ENCODE measurements at regions not wholly inside any gene's neighbourhood (a gene's known extent, or its start where the extent isn't known, plus 50 kb on each side); places are given as distances from the start of the nearest gene placed in this dataset.

DNA sequence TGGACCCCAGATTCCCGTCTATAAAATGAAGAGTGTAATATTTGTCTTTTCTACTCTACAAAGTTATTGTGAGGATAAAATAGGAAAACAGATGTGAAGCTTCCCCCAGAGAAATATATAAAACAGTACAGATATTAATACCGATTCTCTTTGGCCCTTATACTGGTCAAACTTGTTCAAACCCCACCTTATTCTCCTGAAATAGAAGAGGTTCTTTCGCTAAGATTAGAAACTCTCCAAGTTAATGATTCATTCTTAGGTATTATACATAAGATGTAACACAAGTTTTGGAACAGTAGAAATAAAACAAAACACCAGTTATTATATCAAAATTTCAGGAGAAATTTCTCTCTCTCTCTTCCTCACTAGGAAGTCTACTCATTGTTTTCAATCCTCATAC is 852.4 kb upstream of the ADAMTS5 start:
- TF ChIP-seq, protein P1, sequence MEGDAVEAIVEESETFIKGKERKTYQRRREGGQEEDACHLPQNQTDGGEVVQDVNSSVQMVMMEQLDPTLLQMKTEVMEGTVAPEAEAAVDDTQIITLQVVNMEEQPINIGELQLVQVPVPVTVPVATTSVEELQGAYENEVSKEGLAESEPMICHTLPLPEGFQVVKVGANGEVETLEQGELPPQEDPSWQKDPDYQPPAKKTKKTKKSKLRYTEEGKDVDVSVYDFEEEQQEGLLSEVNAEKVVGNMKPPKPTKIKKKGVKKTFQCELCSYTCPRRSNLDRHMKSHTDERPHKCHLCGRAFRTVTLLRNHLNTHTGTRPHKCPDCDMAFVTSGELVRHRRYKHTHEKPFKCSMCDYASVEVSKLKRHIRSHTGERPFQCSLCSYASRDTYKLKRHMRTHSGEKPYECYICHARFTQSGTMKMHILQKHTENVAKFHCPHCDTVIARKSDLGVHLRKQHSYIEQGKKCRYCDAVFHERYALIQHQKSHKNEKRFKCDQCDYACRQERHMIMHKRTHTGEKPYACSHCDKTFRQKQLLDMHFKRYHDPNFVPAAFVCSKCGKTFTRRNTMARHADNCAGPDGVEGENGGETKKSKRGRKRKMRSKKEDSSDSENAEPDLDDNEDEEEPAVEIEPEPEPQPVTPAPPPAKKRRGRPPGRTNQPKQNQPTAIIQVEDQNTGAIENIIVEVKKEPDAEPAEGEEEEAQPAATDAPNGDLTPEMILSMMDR (IDR thresholded peaks at IDR 0.05; ENCODE audit: poor library complexity) = no peak
- no peak for TF ChIP-seq EZH2 (IDR thresholded peaks at IDR 0.05; ENCODE audit: borderline replicate concordance)
